ENCODE measurements at regions not wholly inside any gene's neighbourhood (a gene's known extent, or its start where the extent isn't known, plus 50 kb on each side); places are given as distances from the start of the nearest gene placed in this dataset.

GRCh38 chrX:132561483-132561882, 72.6 kb upstream of the MBNL3 start:
- H3K27ac ChIP-seq (ENCODE audit: low read depth in 1 of 2, low read length in 1 of 2) = no peak overlapping the region
- no peak overlapping the region for H3K4me3 ChIP-seq
- no peaks in the 10 kb centered on the region for H3K9me3 ChIP-seq (ENCODE audit: control insufficient read depth in 4 of 4, insufficient read depth in 3 of 4, low read length in 3 of 4)
- no peaks in the 10 kb centered on the region for H3K36me3 ChIP-seq (ENCODE audit: control insufficient read depth in 4 of 4, insufficient read depth in 4 of 4, low read length in 4 of 4)
- ATAC-seq (ENCODE audit: insufficient read depth, low FRiP score) (no peak), DNase-seq (peak in 1 of 3 donors; percentile 7)
- 78 to 86% methylated on average over 4 of the region's 4 CpGs for WGBS, 2 donors
- no peaks in the 10 kb centered on the region for H3K4me1 ChIP-seq (ENCODE audit: control insufficient read depth in 5 of 5, insufficient read depth in 5 of 5, low read length in 5 of 5)
- TF ChIP-seq, protein P1, sequence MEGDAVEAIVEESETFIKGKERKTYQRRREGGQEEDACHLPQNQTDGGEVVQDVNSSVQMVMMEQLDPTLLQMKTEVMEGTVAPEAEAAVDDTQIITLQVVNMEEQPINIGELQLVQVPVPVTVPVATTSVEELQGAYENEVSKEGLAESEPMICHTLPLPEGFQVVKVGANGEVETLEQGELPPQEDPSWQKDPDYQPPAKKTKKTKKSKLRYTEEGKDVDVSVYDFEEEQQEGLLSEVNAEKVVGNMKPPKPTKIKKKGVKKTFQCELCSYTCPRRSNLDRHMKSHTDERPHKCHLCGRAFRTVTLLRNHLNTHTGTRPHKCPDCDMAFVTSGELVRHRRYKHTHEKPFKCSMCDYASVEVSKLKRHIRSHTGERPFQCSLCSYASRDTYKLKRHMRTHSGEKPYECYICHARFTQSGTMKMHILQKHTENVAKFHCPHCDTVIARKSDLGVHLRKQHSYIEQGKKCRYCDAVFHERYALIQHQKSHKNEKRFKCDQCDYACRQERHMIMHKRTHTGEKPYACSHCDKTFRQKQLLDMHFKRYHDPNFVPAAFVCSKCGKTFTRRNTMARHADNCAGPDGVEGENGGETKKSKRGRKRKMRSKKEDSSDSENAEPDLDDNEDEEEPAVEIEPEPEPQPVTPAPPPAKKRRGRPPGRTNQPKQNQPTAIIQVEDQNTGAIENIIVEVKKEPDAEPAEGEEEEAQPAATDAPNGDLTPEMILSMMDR (IDR thresholded peaks at IDR 0.05; ENCODE audit: control extremely low read depth, extremely low read depth) = no peak
- peaks cover 0 to 32% (median 21%) of the 10 kb centered on the region in 3 donors for H3K27me3 ChIP-seq (ENCODE audit: control insufficient read depth in 3 of 3, insufficient read depth in 3 of 3, low read length in 2 of 3)
- no peak overlapping the region for H3K9ac ChIP-seq (ENCODE audit: insufficient read depth in 1 of 2, low read length in 2 of 2)

GRCh38 chrX:132559101-132559500, 70.3 kb upstream of the MBNL3 start:
- ATAC-seq (ENCODE audit: insufficient read depth, low FRiP score) (no peak), DNase-seq (no peak)
- WGBS, 2 donors = 66 to 90% methylated on average over 2 of the region's 2 CpGs
- Histone ChIP-seq H3K9me3 (ENCODE audit: control insufficient read depth in 4 of 4, insufficient read depth in 3 of 4, low read length in 3 of 4) (no peaks in the 10 kb centered on the region), H3K27ac (ENCODE audit: low read depth in 1 of 2, low read length in 1 of 2) (no peak overlapping the region), H3K4me3 (no peak overlapping the region), H3K4me1 (ENCODE audit: control insufficient read depth in 5 of 5, insufficient read depth in 5 of 5, low read length in 5 of 5) (no peaks in the 10 kb centered on the region), H3K36me3 (ENCODE audit: control insufficient read depth in 4 of 4, insufficient read depth in 4 of 4, low read length in 4 of 4) (no peaks in the 10 kb centered on the region), H3K9ac (ENCODE audit: insufficient read depth in 1 of 2, low read length in 2 of 2) (no peak overlapping the region), H3K27me3 (ENCODE audit: control insufficient read depth in 3 of 3, insufficient read depth in 3 of 3, low read length in 2 of 3) (peaks cover 0 to 19% (median 18%) of the 10 kb centered on the region in 3 donors)
- TF ChIP-seq, protein P1 (IDR thresholded peaks at IDR 0.05; ENCODE audit: control extremely low read depth, extremely low read depth) = no peak

DNA sequence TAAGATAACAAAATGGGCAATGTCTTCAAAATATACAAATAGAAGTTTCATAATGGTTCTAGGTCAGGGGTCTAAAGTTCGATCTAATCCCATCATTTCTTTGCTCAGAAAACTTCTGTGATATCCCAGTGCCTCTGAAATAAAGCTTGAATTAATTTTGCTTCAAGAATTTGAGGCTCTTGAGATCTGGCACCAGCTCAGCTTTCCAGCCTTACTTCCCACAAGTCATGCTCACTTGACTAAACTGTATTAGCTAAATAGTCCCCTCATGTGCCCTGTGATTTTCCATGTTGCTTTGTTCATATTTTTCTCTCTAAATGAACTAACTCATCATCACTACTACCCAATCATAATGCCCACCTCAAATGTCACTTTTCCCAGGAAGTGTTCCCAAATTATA, 50.8 kb upstream of the MBNL3 start:
- H3K4me3 ChIP-seq = no peak overlapping the region
- ATAC-seq (ENCODE audit: insufficient read depth, low FRiP score) (no peak), DNase-seq (peak in 1 of 3 donors; percentile 2)
- no peaks in the 10 kb centered on the region for H3K9me3 ChIP-seq (ENCODE audit: control insufficient read depth in 4 of 4, insufficient read depth in 3 of 4, low read length in 3 of 4)
- TF ChIP-seq, protein P1 (IDR thresholded peaks at IDR 0.05; ENCODE audit: control extremely low read depth, extremely low read depth) = no peak
- no peak overlapping the region for H3K9ac ChIP-seq (ENCODE audit: insufficient read depth in 1 of 2, low read length in 2 of 2)
- no peak overlapping the region for H3K27ac ChIP-seq (ENCODE audit: low read depth in 1 of 2, low read length in 1 of 2)
- H3K4me1 ChIP-seq (ENCODE audit: control insufficient read depth in 5 of 5, insufficient read depth in 5 of 5, low read length in 5 of 5) = no peaks in the 10 kb centered on the region
- H3K36me3 ChIP-seq (ENCODE audit: control insufficient read depth in 4 of 4, insufficient read depth in 4 of 4, low read length in 4 of 4) = no peaks in the 10 kb centered on the region
- WGBS, 2 donors = 57 to 83% methylated on average over 1 of the region's 1 CpG
- H3K27me3 ChIP-seq (ENCODE audit: control insufficient read depth in 3 of 3, insufficient read depth in 3 of 3, low read length in 2 of 3) = peaks cover 0 to 35% (median 0%) of the 10 kb centered on the region in 3 donors
